ENCODE measurements at regions not wholly inside any gene's neighbourhood (a gene's known extent, or its start where the extent isn't known, plus 50 kb on each side); places are given as distances from the start of the nearest gene placed in this dataset.

- TF ChIP-seq FOXP4 (CRISPR knock-in tag; IDR thresholded peaks at IDR 0.05; ENCODE audit: borderline replicate concordance) (no peak), ZNF263 (CRISPR knock-in tag; IDR thresholded peaks at IDR 0.05; ENCODE audit: borderline replicate concordance) (no peak), ETV1 (tag; conservative IDR thresholded peaks at IDR 0.05; ENCODE audit: low read depth) (no peak), FOXO4 (CRISPR knock-in tag; IDR thresholded peaks at IDR 0.05) (no peak)
Observed at GRCh38 chr18:60847517-60847916, 474.9 kb upstream of the MC4R start (continued).

- no TSS peak for BruUV-seq (replicated peaks)
- DNase-seq (ENCODE audit: extremely low read depth in 1 of 4, low spot score in 3 of 4) (no peak), ATAC-seq (no peak), FAIRE-seq (no peak)
- Histone ChIP-seq H3K79me2 (ENCODE audit: control insufficient read depth, insufficient read depth, low read length) (no peaks in the 10 kb centered on the region), H3K4me2 (ENCODE audit: insufficient read depth, low read length) (no peak overlapping the region), H3K27me3 (ENCODE audit: control insufficient read depth in 2 of 2, insufficient read depth in 2 of 2, low read length in 2 of 2) (no peaks in the 10 kb centered on the region), H3K27ac (ENCODE audit: extremely low read depth, low read depth, low read length) (no peak overlapping the region), H3K4me1 (replicated peaks in 1 of 2; ENCODE audit: control insufficient read depth in 2 of 2, insufficient read depth in 2 of 2, low read length in 2 of 2) (no peaks in the 10 kb centered on the region), H3K36me3 (ENCODE audit: control insufficient read depth, insufficient read depth, low read length) (no peaks in the 10 kb centered on the region), H3K9me3 (replicated peaks; ENCODE audit: control insufficient read depth, insufficient read depth, low read depth, low read length) (no peaks in the 10 kb centered on the region; the same call in 1 of the 2 replicates), H2AFZ (ENCODE audit: low read depth, low read length) (no peak overlapping the region), H3K4me3 (no peak overlapping the region), H4K20me1 (replicated peaks; ENCODE audit: control insufficient read depth, insufficient read depth, low read length) (no peaks in the 10 kb centered on the region), H3K9ac (ENCODE audit: insufficient read depth in 1 of 2, low read depth in 2 of 2, low read length in 2 of 2) (no peak overlapping the region), H3K9me1 (ENCODE audit: control insufficient read depth, insufficient read depth, low read length) (no peaks in the 10 kb centered on the region)
- ChIA-PET POLR2A (no interaction called here), CTCF (ENCODE audit: low intra/inter-chr PET ratio) (no interaction called here)
- intact Hi-C loops (cut with micrococcal nuclease) = no loop called here
- in situ Hi-C loops (cut with MboI) = no loop called here
- no peak for TF ChIP-seq ZBED1 (IDR thresholded peaks at IDR 0.05)
- TF ChIP-seq SMAD2 (IDR thresholded peaks at IDR 0.05; ENCODE audit: low read depth, low read length) = no peak
- TF ChIP-seq HSF4 (CRISPR knock-in tag; IDR thresholded peaks at IDR 0.05; ENCODE audit: borderline replicate concordance) = no peak
- no peak for TF ChIP-seq JUN (IDR thresholded peaks at IDR 0.05; ENCODE audit: borderline replicate concordance, low read depth, low read length)
- no peak for TF ChIP-seq JUN (CRISPR knock-in tag; IDR thresholded peaks at IDR 0.05; ENCODE audit: borderline replicate concordance)
- no peak for TF ChIP-seq MAX (CRISPR knock-in tag; IDR thresholded peaks at IDR 0.05)
- no peak for TF ChIP-seq LEF1 (IDR thresholded peaks at IDR 0.05)
- TF ChIP-seq KDM4B (IDR thresholded peaks at IDR 0.05; ENCODE audit: borderline replicate concordance in 2 of 2, low read depth in 1 of 2) = no peak
- TF ChIP-seq FOXP4 (CRISPR knock-in tag; IDR thresholded peaks at IDR 0.05; ENCODE audit: borderline replicate concordance) = no peak
- TF ChIP-seq ZNF444 (CRISPR knock-in tag; IDR thresholded peaks at IDR 0.05) = no peak
- no peak for TF ChIP-seq PATZ1 (CRISPR knock-in tag; IDR thresholded peaks at IDR 0.05; ENCODE audit: borderline replicate concordance)
Observed at GRCh38 chr18:60861575-60861974, 471.7 kb upstream of the CDH20 start.
